ENCODE measurements at regions not wholly inside any gene's neighbourhood (a gene's known extent, or its start where the extent isn't known, plus 50 kb on each side); places are given as distances from the start of the nearest gene placed in this dataset.

- Histone ChIP-seq H3K4me1 (ENCODE audit: control insufficient read depth in 2 of 2, insufficient read depth in 2 of 2, low read length in 2 of 2) (no peaks in the 10 kb centered on the region), H3K36me3 (ENCODE audit: control insufficient read depth in 2 of 3, insufficient read depth in 3 of 3, low read length in 3 of 3) (no peaks in the 10 kb centered on the region), H3K4me3 (ENCODE audit: low read length) (no peak overlapping the region), H3K9me3 (ENCODE audit: control insufficient read depth in 2 of 3, low read length in 3 of 3) (no peaks in the 10 kb centered on the region), H3K27me3 (ENCODE audit: control insufficient read depth in 2 of 2, insufficient read depth in 2 of 2, low read length in 2 of 2) (no peaks in the 10 kb centered on the region), H3K27ac (ENCODE audit: low read depth, low read length) (no peak overlapping the region)
- no peak overlapping the region for H3K27ac Mint-ChIP-seq
- POLR2A ChIA-PET: no interaction called here
- no peak overlapping the region for H3K4me3 Mint-ChIP-seq
- no peaks in the 10 kb centered on the region for H3K4me1 Mint-ChIP-seq
- DNase-seq: no peak
- no peaks in the 10 kb centered on the region for H3K27me3 Mint-ChIP-seq
- peaks cover 0 to 52% (median 7%) of the 10 kb centered on the region in 11 donors for H3K9me3 Mint-ChIP-seq
- ATAC-seq: no peak
- CTCF ChIA-PET: no interaction called here
- H3K36me3 Mint-ChIP-seq: no peaks in the 10 kb centered on the region
- intact Hi-C loops (cut with micrococcal nuclease): no loop called here
These were observed 453.0 kb downstream of the LRRIQ3 start for GRCh38 chr1:73744985-73745384.

DNA sequence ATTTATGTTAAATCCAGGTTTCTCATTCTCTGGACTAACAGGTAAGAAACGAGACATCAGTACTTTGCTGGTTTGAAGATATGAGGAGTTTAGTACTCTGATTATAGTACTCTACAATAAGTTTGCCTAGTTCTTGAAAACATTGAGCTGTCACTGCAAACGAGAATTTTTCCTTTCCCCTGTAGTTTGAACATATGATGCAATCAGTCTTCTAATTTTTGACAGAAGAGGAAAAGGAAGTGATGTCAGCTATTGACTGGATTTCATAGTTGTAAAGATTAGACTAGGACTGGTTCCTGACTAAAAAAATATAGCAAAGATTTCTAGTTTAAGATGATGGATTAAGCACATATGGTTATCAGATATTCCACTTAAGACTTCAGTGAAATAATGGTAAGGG lies 461.9 kb downstream of the LRRIQ3 start:
- ATAC-seq: no peak
- Mint-ChIP-seq H3K9me3 (peaks cover 0 to 20% (median 0%) of the 10 kb centered on the region in 11 donors), H3K27ac (no peak overlapping the region), H3K27me3 (no peaks in the 10 kb centered on the region), H3K4me3 (no peak overlapping the region), H3K4me1 (no peaks in the 10 kb centered on the region), H3K36me3 (no peaks in the 10 kb centered on the region)
- POLR2A ChIA-PET: no interaction called here
- intact Hi-C loops (cut with micrococcal nuclease): no loop called here
- CTCF ChIA-PET: no interaction called here
- no peak for DNase-seq
- Histone ChIP-seq H3K9me3 (ENCODE audit: control insufficient read depth in 2 of 3, low read length in 3 of 3) (no peaks in the 10 kb centered on the region), H3K27ac (ENCODE audit: low read depth, low read length) (no peak overlapping the region), H3K36me3 (ENCODE audit: control insufficient read depth in 2 of 3, insufficient read depth in 3 of 3, low read length in 3 of 3) (no peaks in the 10 kb centered on the region), H3K27me3 (ENCODE audit: control insufficient read depth in 2 of 2, insufficient read depth in 2 of 2, low read length in 2 of 2) (no peaks in the 10 kb centered on the region), H3K4me3 (ENCODE audit: low read length) (no peak overlapping the region), H3K4me1 (ENCODE audit: control insufficient read depth in 2 of 2, insufficient read depth in 2 of 2, low read length in 2 of 2) (no peaks in the 10 kb centered on the region)

DNA sequence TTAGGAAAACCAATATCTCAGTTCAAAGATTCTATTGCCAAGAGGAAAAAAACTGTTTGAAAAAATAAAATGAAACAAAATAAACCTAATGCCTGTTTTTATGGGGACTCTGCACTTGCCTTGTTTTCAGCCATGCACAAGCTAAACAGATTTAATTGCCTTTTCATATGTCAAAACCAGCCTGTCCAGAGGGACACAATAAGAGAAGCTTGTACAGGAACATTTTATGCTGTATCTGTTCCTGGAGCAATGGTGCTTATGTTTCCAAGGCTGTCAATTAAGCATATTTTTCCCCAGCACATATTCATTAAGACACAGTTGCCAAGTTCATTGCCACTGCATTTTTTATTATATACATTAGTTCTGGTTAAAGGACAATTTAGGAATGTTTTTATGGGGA lies 470.9 kb downstream of the LRRIQ3 start:
- no peaks in the 10 kb centered on the region for H3K36me3 Mint-ChIP-seq
- H3K9me3 Mint-ChIP-seq: peaks cover 0 to 5% (median 0%) of the 10 kb centered on the region in 11 donors

GRCh38 chr1:73722055-73722454 lies 475.9 kb downstream of the LRRIQ3 start:
- H3K36me3 ChIP-seq (ENCODE audit: control insufficient read depth in 2 of 3, insufficient read depth in 3 of 3, low read length in 3 of 3): no peaks in the 10 kb centered on the region
- no peak overlapping the region for H3K27ac Mint-ChIP-seq
- H3K27me3 Mint-ChIP-seq: no peaks in the 10 kb centered on the region
- no peak overlapping the region for H3K4me3 Mint-ChIP-seq
- DNase-seq: no peak
- ChIA-PET POLR2A (no interaction called here), CTCF (no interaction called here)
- peaks cover 0 to 5% (median 2%) of the 10 kb centered on the region in 11 donors for H3K9me3 Mint-ChIP-seq
- H3K4me1 ChIP-seq (ENCODE audit: control insufficient read depth in 2 of 2, insufficient read depth in 2 of 2, low read length in 2 of 2): no peaks in the 10 kb centered on the region
- no peaks in the 10 kb centered on the region for H3K9me3 ChIP-seq (ENCODE audit: control insufficient read depth in 2 of 3, low read length in 3 of 3)
- intact Hi-C loops (cut with micrococcal nuclease): no loop called here
- no peaks in the 10 kb centered on the region for H3K27me3 ChIP-seq (ENCODE audit: control insufficient read depth in 2 of 2, insufficient read depth in 2 of 2, low read length in 2 of 2)
- H3K36me3 Mint-ChIP-seq: no peaks in the 10 kb centered on the region
- H3K27ac ChIP-seq (ENCODE audit: low read depth, low read length): no peak overlapping the region
- H3K4me1 Mint-ChIP-seq: no peaks in the 10 kb centered on the region
- no peak overlapping the region for H3K4me3 ChIP-seq (ENCODE audit: low read length)
- no peak for ATAC-seq

More for the DNA sequence above, 470.9 kb downstream of the LRRIQ3 start:
- CTCF ChIA-PET: no interaction called here
- no peaks in the 10 kb centered on the region for H3K4me1 ChIP-seq (ENCODE audit: control insufficient read depth in 2 of 2, insufficient read depth in 2 of 2, low read length in 2 of 2)
- H3K4me1 Mint-ChIP-seq: no peaks in the 10 kb centered on the region
- no peaks in the 10 kb centered on the region for H3K27me3 ChIP-seq (ENCODE audit: control insufficient read depth in 2 of 2, insufficient read depth in 2 of 2, low read length in 2 of 2)
- no peak overlapping the region for H3K4me3 Mint-ChIP-seq
- no peak for DNase-seq
- ATAC-seq: no peak
- no peak overlapping the region for H3K4me3 ChIP-seq (ENCODE audit: low read length)
- no peaks in the 10 kb centered on the region for H3K36me3 ChIP-seq (ENCODE audit: control insufficient read depth in 2 of 3, insufficient read depth in 3 of 3, low read length in 3 of 3)
- POLR2A ChIA-PET: no interaction called here
- intact Hi-C loops (cut with micrococcal nuclease): no loop called here
- no peak overlapping the region for H3K27ac ChIP-seq (ENCODE audit: low read depth, low read length)
- no peak overlapping the region for H3K27ac Mint-ChIP-seq
- no peaks in the 10 kb centered on the region for H3K9me3 ChIP-seq (ENCODE audit: control insufficient read depth in 2 of 3, low read length in 3 of 3)
- no peaks in the 10 kb centered on the region for H3K27me3 Mint-ChIP-seq

GRCh38 chr1:73717976-73718375 lies 480.0 kb downstream of the LRRIQ3 start:
- no peaks in the 10 kb centered on the region for H3K9me3 ChIP-seq (ENCODE audit: control insufficient read depth in 2 of 3, low read length in 3 of 3)
- CTCF ChIA-PET: no interaction called here
- no peak overlapping the region for H3K27ac ChIP-seq (ENCODE audit: low read depth, low read length)
- ATAC-seq (no peak), DNase-seq (no peak)
- H3K36me3 ChIP-seq (ENCODE audit: control insufficient read depth in 2 of 3, insufficient read depth in 3 of 3, low read length in 3 of 3): no peaks in the 10 kb centered on the region
- H3K36me3 Mint-ChIP-seq: no peaks in the 10 kb centered on the region
- POLR2A ChIA-PET: no interaction called here
- no peak overlapping the region for H3K4me3 ChIP-seq (ENCODE audit: low read length)
- no peak overlapping the region for H3K4me3 Mint-ChIP-seq
- no peaks in the 10 kb centered on the region for H3K4me1 Mint-ChIP-seq
- no peaks in the 10 kb centered on the region for H3K27me3 ChIP-seq (ENCODE audit: control insufficient read depth in 2 of 2, insufficient read depth in 2 of 2, low read length in 2 of 2)
- intact Hi-C loops (cut with micrococcal nuclease): no loop called here
- H3K27me3 Mint-ChIP-seq: no peaks in the 10 kb centered on the region
- H3K9me3 Mint-ChIP-seq: peaks cover 0 to 13% (median 2%) of the 10 kb centered on the region in 11 donors
- no peak overlapping the region for H3K27ac Mint-ChIP-seq
- H3K4me1 ChIP-seq (ENCODE audit: control insufficient read depth in 2 of 2, insufficient read depth in 2 of 2, low read length in 2 of 2): no peaks in the 10 kb centered on the region

DNA sequence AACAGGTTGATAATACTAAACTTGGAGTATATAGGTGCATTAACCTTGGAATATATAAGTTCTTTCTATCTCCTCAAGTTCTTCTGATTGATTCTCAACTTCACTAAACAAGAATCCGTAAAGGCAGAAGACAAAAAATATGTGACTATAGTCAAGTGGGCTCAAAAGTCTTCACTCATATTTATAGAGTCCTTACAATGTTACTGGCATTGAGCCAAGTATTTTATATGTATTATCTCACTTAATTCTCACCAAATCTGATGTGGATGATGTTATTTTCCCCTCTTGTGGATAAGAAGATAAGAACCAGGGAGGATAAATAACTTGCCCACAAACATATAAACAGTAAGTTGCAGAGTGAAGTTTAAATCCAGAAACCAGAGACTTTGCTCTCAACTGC lies 486.9 kb downstream of the LRRIQ3 start:
- CTCF ChIA-PET: no interaction called here
- intact Hi-C loops (cut with micrococcal nuclease): no loop called here

GRCh38 chr1:73701826-73702225 lies 496.1 kb downstream of the LRRIQ3 start:
- Histone ChIP-seq H3K27ac (ENCODE audit: low read depth, low read length) (no peak overlapping the region), H3K9me3 (ENCODE audit: control insufficient read depth in 2 of 3, low read length in 3 of 3) (no peaks in the 10 kb centered on the region), H3K36me3 (ENCODE audit: control insufficient read depth in 2 of 3, insufficient read depth in 3 of 3, low read length in 3 of 3) (no peaks in the 10 kb centered on the region), H3K4me3 (ENCODE audit: low read length) (no peak overlapping the region), H3K4me1 (ENCODE audit: control insufficient read depth in 2 of 2, insufficient read depth in 2 of 2, low read length in 2 of 2) (no peaks in the 10 kb centered on the region), H3K27me3 (ENCODE audit: control insufficient read depth in 2 of 2, insufficient read depth in 2 of 2, low read length in 2 of 2) (no peaks in the 10 kb centered on the region)
- Mint-ChIP-seq H3K27ac (no peak overlapping the region), H3K4me3 (no peak overlapping the region), H3K9me3 (peaks cover 0 to 1% (median 0%) of the 10 kb centered on the region in 11 donors), H3K36me3 (no peaks in the 10 kb centered on the region), H3K27me3 (no peaks in the 10 kb centered on the region), H3K4me1 (no peaks in the 10 kb centered on the region)
- intact Hi-C loops (cut with micrococcal nuclease): no loop called here
- ATAC-seq (no peak), DNase-seq (no peak)
- CTCF ChIA-PET: no interaction called here
- POLR2A ChIA-PET: no interaction called here

More for the DNA sequence above, 486.9 kb downstream of the LRRIQ3 start:
- Mint-ChIP-seq H3K9me3 (peaks cover 0 to 6% (median 0%) of the 10 kb centered on the region in 11 donors), H3K36me3 (no peaks in the 10 kb centered on the region), H3K27ac (no peak overlapping the region), H3K27me3 (no peaks in the 10 kb centered on the region), H3K4me1 (no peaks in the 10 kb centered on the region), H3K4me3 (no peak overlapping the region)
- no peaks in the 10 kb centered on the region for H3K4me1 ChIP-seq (ENCODE audit: control insufficient read depth in 2 of 2, insufficient read depth in 2 of 2, low read length in 2 of 2)
- H3K27ac ChIP-seq (ENCODE audit: low read depth, low read length): no peak overlapping the region
- POLR2A ChIA-PET: no interaction called here
- DNase-seq: no peak
- H3K36me3 ChIP-seq (ENCODE audit: control insufficient read depth in 2 of 3, insufficient read depth in 3 of 3, low read length in 3 of 3): no peaks in the 10 kb centered on the region
- no peaks in the 10 kb centered on the region for H3K27me3 ChIP-seq (ENCODE audit: control insufficient read depth in 2 of 2, insufficient read depth in 2 of 2, low read length in 2 of 2)
- ATAC-seq: no peak
- no peaks in the 10 kb centered on the region for H3K9me3 ChIP-seq (ENCODE audit: control insufficient read depth in 2 of 3, low read length in 3 of 3)
- no peak overlapping the region for H3K4me3 ChIP-seq (ENCODE audit: low read length)
